Activated CD4-positive, alpha-beta T cell treated with anti-CD3 and anti-CD28 coated beads, Interleukin-2, Interleukin-6, amounts not matched to agents 100 ng/mL and 50 ng/mL, durations not matched to agents 16 hours and 8 hours (primary cell): ENCODE measurements at regions not wholly inside any gene's neighbourhood (a gene's known extent, or its start where the extent isn't known, plus 50 kb on each side); places are given as distances from the start of the nearest gene placed in this dataset.
"Not testable (repeated sequence)": the region's sequence is repeated elsewhere in the genome, so short reads cannot be mapped to it uniquely, and the experiment has no call there.

Experiments
- DNase-seq: peaks from one replicate; pipeline ENCODE4 v3.0.0-alpha.2; 2020

DNA sequence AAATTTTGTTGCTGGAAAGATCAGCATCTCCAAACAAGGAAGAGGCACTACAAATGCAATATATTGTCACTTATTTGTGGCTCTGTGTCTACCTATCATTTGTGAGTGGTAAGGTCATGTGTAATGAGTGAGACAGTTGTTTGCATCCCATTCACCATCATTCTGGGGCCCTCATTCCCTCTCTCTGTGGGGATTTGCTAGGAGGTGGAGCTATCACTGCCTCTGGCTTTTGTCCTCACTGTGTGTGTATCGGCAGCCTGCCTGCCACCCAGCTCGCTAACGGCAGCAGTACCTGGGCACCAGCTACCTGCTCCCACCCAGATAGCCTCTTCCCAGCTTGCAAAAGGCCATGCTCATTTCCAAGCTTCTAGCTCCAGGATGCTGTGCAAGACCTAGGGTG is 379.2 kb upstream of the ZFHX3 start:
- DNase-seq: no peak

DNA sequence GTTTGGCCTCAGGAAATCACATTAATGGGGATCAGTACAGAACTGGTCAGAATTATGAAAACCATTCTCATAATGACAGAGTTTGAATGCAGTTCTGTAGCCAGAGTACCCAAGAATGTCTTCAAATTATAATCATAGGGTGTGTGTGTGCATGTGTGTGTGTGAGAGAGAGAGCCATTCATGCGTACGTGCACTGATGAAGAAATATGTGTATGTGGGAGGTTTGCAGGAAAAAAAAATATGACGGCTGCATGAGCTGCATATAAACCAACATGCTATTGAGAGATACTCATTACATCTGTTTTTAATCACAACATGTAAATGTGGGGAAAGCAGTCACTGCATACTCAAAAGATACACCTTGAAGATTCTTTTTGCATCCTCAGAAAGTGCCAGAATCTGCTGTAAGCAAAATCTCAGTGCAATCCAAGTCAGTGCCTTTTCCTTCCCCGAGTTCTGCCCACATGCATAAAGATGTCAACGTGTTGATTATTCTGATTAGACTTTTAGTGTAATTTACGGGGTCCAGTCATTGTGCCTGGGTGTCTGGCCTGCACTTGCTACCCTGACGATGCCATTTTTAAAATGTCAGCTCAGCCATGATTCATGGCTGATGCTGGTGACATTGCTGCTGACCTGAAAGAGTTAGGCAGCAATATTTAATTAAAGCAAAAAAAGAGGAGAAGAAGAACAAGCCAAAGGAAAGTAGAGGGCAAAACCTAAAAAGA is 378.7 kb upstream of the ZFHX3 start:
- no peak for DNase-seq

DNA sequence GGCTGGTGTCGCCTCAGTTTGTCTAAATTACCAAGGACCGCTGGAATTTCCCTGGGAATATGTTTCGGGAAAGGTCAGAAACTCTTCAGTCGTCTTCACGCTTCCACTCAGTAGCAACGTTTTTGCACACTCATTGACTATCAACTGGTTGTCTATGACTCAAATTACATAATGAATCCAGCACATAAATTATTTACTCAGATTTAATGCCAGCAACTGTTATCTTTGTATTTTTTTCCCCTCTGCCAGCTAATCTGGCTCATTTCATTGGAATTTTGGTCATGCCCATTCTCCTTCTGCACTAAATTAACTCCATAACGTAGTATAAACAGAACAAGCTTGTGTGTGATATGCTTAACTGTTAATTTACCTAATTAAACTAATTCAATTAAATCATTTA is 372.7 kb upstream of the ZFHX3 start:
- no peak for DNase-seq

DNA sequence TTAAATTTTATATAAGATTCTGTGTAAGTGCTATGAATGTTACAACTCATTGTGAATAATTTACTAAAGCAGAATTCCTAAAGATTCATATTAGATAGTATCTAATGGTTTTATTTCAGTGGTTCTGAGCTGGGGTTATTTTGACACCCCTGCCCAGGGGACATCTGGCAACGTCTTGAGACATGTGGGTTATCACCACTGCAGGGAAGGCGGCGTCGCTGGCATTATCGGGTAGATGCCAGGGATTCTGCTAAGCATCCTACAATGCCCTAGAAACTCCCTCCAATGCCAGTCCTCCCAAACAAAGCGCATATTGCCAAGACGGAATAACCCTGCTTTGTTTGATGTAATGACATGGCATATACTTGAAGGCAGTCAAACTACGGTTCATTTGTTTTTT is 372.3 kb upstream of the ZFHX3 start:
- DNase-seq: no peak

DNA sequence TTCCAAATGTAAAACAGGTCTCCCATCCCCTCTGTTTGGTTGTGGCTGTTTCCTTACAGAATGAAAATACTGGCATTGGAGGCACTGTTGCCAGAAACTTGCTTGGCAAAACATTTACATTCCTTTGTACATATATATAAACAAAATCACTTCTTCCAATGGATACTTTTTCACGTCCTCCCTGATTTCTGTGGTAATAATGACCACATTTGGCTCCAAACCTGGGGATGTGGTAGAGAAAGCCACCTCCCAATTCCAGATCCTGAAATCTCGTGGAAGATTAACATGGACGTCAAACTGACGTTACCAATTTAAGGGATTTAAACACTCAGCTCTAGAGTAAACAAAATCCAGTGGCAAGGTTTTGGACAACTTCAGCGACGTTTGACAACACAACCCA is 370.8 kb upstream of the ZFHX3 start:
- DNase-seq: no peak

DNA sequence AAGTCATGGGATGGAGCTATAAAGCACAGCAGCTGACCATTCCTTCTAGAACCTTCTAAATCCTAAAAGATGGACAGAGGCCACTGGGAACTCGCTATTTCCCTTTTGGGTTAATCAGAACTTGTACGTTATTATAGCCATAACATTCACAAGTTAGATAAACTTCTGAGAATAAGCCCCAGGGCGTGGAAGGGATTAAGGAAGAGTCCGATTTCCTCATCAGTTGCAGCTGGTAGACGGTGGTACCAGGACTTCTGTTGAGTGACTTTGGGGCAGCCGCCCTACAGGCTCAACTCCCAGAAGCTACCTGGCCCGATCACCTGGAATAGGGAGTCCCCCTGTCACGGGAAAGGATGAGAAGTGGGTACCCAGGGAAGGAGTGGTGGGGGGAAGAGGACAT is 370.1 kb upstream of the ZFHX3 start:
- DNase-seq: no peak

DNA sequence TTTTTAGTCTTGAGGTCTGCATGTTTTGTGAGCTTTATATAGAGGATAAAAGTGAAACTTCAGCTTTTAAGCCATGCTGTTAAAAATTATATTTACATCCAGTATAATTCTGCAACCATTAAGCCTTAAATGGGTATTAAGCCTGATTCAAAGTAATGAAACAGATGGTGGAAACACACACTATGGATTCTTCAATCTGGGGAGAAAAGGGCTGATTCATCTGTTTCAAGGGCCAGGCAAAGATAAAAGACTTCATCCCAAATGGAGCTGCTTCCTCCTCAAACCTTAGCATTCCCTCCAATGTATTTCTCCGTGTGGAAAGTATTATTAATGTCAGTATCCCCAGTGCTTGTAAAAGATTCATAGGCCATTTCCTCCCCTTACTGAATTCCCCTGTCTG is 367.4 kb upstream of the ZFHX3 start:
- no peak for DNase-seq

DNA sequence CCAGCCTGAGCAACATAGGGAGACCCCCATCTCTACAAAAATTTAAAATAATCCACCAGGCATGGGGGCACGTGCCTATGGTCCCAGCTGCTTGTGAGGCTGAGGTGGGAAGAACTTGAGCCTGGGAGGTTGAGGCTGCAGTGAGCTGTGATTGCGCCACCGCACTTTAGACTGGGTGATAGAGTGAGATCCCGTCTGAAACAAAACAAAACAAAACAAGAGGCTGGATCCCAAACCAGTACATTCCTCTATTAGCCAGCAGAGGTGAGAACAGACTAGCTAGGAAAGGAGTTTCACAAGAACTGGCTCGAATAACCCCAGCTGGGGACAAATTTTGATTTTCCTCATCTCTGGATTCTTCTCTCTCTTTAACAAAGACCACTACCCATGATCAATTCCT is 366.7 kb upstream of the ZFHX3 start:
- no peak for DNase-seq

DNA sequence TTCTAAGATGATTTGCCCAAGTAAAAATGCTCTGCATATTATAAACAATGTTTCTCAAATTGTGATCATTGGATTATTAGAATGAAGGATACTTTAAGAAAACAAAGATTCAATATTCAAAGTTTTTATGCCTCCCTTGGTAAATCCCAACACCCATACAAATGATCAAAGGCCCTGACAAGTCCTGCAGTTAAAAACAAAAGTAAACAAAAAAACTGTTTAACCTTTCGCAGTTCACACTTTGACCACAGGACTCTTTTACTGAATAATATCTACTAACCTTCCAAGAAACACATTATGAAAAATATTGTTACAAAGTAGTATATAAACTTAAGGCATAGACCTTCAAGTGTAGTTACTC is 365.9 kb upstream of the ZFHX3 start:
- no peak for DNase-seq

DNA sequence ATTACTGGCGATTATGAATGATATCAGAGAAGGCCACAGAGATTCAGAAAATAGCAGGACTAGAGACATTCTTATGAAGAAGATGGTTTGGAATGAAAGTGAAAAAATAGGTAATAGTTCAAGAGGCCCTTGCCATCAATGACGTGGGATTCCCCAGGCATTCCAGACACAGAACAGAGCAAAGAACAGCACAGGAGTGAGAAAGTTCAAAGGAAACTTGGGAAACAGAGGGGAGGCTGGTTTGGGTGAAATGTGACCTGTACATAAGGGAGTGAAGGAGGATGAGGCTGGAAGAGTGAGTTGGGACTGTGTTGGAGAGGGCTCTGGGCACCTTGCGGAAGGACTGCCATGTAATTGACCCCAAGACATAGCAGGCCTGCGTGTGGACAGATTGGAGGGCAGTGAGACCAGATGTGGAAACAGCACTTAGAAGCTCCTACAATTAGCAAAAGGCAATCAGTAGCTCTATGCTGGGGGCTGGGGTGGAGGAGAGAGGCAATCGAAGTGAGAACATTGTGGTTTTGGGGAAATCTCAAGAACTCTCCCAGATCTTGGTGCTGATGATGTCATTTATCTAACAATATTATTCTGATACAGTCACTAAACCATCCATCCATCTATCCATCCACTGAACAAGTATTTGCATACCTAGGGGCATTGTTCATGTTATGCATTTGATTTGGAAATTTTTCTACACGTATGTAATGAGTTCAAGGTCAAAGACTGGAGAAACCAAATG is 365.3 kb upstream of the ZFHX3 start:
- DNase-seq: no peak

DNA sequence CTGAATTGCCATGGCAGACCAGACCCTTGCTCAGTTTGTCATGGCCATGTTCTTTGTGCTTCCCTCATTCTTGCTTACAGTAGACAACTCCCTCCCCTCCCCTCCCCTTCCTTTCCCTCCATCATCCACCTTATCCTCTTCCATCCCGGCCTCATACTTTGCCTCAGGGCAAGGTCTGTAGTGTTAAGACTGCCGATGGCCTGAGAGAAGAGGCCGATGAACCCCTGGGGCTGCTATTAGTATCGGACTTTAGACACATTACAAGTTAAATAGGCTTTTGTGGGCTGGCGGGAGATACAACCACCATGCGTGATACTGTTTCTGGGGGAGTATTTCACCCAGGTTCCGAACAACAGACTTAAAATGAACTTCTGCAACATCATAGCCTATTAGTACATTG is 364.5 kb upstream of the ZFHX3 start:
- DNase-seq: no peak

DNA sequence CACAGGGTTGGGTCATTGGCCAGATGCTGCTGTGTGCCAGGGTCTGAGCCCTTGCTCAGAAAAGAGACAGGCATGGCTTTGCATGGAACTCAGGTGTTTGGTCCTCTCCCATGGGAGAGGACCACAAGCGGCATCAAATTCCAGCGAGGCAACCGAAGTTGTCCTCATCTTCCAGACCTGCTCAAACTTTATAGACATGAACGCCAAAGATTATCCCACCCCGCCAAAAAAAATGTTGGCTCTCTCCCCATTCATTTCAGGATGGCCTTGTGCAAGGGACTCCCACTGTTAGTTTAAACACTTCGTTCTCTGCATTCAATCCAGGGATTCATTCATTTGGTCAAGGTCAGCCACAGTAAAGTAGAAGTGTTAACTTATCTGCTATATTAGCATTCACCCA is 360.8 kb upstream of the ZFHX3 start:
- no peak for DNase-seq

DNA sequence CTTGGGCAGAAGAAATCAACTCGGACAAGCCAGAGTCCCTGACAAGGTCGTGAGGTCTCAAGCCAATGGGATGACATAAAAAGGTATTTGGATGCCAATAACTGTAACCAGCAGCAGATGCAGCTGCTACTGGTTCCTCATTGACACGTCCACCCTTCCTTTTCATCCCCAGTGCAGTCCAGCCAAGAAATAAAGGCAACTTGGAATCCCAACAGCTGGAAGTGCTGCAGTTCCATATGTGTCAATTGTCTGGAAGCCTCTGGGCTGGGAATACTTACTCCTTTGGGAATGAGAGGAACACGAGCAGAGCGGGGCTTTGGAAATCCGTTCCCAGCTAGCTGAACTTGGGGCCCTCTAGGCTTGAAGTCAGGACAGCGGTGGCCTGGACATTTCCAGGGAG is 360.4 kb upstream of the ZFHX3 start:
- no peak for DNase-seq

DNA sequence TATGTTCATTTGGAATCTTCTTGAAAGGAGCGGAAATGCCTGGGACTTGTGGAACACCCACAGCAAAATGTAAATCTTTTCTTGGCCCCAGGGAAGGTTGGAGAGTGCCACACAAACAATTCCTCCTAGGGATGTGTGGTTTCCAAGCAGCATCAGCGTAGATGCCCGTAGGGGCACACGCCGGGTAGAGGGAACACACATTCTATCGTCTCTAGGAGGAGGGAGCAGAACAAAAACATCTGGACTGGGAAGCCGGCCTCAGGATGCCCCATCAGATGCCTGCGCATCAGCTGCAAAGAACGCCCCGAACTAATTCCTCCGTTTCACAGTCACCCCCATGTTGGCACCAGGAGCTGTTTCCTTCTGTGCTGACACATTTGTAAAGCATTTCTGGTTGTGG is 357.9 kb upstream of the ZFHX3 start:
- DNase-seq: no peak

DNA sequence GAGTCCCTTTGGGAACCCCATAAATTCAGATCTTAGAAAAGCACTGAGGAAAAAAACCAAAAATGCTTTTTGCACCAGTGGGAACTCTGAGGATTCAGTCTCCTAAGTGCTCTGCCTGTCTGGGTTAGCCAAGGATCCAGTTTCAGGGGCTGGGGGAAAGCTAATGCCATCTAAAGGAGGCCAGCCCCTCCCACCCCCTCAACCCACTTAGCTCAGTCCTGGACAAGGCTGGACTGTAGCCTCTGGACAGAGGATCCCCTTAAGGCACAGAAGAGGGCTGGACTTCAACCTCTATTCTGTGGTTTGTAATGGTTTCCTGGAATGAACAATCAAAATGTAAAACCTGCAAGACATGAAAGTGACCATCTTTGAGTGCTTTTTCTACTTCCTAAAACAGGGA is 356.1 kb upstream of the ZFHX3 start:
- DNase-seq: no peak

DNA sequence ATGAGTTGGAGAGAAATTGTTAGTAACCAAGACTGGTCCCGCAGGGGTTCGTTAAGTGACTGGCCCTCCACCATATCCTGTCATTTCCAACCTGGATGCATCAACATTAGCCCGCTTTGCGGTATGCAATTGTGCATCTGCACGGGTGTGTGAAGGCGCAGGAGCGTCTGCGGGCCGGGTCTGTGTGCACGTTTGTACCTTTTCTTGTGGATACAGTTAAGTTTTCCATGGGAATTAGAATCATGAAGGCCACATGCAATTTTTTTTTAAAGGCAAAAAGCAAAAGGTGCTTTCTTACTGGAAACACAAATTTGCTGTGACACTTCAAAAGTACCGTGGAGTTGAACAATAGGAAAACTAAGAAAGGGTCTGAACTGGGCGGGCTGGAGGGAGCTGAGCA is 355.4 kb upstream of the ZFHX3 start:
- DNase-seq: no peak

DNA sequence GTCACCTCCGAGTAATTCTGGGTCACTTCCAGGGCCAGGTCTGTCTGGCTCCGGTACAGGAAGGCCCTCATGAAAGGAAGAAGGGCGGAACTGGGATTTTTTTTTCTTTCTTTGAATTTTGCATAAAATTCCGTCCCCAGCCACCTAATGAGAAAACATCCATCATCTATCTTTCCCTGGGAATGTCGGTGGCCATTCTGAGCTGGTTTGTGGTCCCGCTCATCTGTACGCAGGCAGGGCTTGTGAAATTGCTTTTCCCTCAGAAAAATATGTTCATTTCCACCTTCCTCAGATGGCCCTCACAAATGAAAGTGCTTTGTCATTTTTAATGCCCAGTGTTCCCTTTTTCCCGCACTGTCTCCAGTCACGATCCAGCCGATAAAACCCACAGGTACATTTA is 353.0 kb upstream of the ZFHX3 start:
- DNase-seq: no peak

DNA sequence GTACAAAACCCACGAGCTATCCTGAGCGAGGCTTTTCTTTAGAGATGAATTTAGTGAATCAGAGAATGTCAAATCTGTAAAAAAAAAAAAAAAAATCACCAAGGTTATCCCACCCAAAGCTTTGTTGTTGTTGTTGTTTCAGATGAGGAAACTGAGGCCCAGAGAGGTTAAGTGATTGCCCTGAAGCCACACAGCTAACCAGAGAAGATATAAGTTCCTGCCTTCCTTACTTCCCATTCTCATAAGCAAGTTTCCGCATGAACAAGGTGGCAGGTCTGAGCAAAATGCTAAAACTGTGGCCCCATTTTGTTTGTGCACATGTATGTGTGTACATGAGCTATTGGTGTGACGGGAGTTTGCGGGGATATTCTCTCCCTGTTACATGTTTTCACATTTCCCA is 352.1 kb upstream of the ZFHX3 start:
- DNase-seq: no peak

DNA sequence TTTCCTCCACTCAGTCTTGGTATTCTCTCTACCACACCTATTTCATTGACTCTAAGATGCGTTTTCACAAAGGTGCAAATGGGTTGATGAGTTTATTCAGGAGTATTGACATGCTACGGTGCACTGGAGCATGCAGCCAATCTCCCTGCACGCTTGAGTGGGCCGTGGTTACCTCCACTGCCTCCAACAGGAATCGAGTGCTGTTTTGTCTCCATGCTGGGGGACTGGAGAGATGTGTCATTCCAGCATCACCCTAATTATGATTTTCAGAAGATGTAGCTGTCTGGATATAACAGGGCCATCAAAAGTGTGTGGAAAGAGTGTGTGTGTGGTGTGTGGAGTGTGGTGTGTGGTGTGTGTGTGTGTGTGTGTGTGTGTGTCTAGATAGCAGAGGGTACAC is 351.6 kb upstream of the ZFHX3 start:
- no peak for DNase-seq

DNA sequence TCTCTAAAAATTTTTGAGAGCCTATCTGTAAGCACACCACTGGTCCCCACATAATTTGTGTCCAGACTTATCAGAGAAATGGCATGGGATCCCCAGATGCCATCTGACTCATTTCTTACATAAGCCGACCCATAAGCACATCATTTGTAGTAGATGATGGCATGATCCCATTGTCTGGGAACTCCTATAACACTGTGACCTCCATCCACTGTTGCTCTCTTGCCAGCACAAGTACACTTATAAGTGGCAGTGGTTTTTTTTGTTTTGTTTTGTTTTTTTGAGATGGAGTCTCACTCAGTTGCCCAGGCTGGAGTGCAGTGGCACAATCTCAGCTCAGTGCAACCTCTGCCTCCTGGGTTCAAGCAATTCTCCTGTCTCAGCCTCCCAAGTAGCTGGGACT is 350.7 kb upstream of the ZFHX3 start:
- not testable (repeated sequence) for DNase-seq

DNA sequence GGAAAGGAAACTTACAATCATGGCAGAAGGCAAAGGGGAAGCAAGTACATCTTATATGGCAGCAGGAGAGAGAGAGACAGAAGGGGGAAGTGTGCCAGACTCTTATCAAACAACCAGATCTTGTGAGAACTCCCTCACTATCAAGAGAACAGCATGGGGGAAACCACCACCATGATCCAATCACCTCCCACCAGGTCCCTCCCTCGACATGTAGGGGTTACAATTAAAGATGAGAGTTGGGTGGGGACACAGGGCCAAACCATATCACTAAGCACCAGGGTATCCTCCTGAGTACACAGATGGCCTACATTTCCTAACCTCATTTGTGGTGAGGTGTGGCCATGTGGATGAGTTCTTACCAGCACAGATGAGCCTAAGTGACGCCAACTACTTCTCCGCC is 348.6 kb upstream of the ZFHX3 start:
- no peak for DNase-seq

DNA sequence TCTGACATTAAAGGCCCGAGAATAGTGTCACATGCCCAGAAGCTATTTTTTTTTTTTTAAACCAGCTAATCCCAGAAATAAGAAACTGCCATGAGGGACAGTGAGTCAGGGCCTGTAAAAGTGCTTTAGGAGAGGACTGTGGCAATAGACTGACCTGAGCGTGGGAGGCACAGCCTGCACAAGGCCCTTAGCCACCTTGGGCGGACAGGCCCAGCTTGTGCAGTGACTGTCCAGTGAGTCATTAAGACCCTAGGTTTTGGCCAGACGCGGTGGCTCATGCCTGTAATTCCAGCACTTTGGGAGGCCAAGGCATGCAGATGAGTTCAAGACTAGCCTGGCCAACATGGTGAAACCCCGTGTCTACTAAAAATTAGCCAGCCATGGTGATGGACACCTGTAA is 343.0 kb upstream of the ZFHX3 start:
- no peak for DNase-seq

DNA sequence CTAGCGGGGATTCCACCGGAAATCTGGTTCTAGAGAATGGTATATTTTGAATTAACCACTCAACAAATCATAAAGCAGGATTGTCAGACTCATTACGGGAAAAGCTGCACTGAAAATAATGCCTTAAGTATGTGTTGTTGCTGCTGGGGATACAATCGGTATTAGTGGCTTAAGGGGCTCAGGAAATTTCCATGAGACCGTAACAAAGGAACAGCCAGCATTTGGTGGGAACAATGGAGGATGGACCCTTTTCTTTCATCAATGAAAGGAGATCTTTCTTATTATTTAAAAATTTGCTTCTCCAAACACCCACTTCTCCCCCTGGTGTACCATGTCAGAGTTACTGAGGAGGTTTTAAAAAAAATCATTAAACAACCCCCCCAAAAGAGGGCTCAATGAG is 342.6 kb upstream of the ZFHX3 start:
- DNase-seq: no peak

DNA sequence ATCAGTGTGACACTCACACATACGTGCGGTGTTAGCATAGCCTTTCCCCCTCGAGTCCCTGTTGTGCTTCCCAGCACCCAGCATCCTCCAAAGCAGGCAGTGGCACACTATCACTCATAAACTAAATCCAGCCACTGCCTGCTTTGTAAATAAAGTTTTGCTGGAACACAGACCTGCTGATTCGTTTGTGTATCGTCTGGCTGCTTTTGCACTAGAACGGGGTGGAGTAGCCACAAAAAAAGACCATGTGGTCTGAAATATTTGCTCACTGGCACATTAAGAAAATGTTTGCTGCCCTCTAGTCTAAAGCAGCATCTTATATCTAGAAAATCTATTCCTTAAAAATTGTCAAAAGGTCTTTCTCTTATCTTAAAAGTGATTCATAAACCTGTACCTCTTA is 341.2 kb upstream of the ZFHX3 start:
- no peak for DNase-seq

DNA sequence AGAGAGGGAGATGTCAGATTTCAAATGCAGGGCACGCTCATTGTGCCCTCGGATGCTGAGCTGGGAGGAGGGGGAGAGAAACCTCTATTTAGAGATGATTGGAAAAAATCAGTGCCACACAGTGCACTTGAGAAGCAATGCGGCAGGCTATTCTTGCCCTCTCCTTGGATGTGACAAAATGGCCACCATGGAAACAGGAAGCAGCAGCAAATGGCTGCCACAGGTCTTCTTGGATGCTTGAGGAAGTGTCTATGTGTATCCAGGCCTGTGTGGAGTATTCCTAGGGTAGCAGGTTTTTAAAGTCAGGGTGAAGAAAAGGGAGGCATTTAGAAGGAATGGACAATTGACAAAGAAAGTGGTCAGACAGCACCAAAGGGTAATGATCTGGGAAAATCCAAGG is 340.1 kb upstream of the ZFHX3 start:
- no peak for DNase-seq
